ENCODE measurements at regions not wholly inside any gene's neighbourhood (a gene's known extent, or its start where the extent isn't known, plus 50 kb on each side); places are given as distances from the start of the nearest gene placed in this dataset.

DNA sequence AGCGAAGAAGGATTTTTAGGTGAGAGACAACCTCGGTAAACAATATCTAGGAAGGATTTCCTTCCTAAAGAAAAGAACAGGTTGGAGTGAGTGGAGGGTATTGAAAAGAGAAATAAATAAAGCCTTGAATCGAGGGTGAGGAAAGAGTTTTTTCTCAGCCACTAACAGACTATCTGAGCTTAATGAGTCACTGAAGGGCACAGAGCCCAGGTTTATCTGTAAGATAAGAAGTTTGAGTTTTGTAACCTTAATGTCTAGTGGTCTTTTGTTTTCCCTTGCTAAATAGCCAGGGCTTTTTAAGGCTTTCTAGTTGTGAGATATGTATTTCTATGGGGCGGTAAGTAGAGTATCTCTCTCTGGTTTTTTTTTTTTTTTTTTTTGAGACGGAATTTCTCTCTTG, 394.5 kb upstream of the KIRREL3 start:
- H4K20me1 ChIP-seq (replicated peaks; ENCODE audit: control insufficient read depth, extremely low read depth, insufficient read depth, low read length) = no peaks in the 10 kb centered on the region
- no TSS peak for BruUV-seq (replicated peaks)
- H3K9ac ChIP-seq (replicated peaks; ENCODE audit: extremely low read depth, insufficient read depth, low read length) = no peak overlapping the region
- intact Hi-C loops (cut with micrococcal nuclease) (no loop called here), dilution Hi-C loops (cut with MboI; ENCODE audit: extremely low pct_ligation_motif_present, low sequenced_read_pairs) (no loop called here)
- no peaks in the 10 kb centered on the region for H3K36me3 ChIP-seq (ENCODE audit: control insufficient read depth in 2 of 2, extremely low read depth in 1 of 2, insufficient read depth in 2 of 2, low read length in 2 of 2)
- H3K9me3 ChIP-seq (replicated peaks; ENCODE audit: control insufficient read depth, insufficient read depth, low read length) = peaks cover 2% of the 10 kb centered on the region
- no peaks in the 10 kb centered on the region for H3K4me1 ChIP-seq (ENCODE audit: control insufficient read depth, extremely low read depth, insufficient read depth, low read length)
- POLR2A ChIA-PET = no interaction called here
- no peaks in the 10 kb centered on the region for H3K9me1 ChIP-seq (replicated peaks; ENCODE audit: control insufficient read depth, extremely low read depth, insufficient read depth, low read length)
- DNase-seq (ENCODE audit: low read depth, low spot score) (no peak), FAIRE-seq (no peak)
- H3K4me2 ChIP-seq (ENCODE audit: insufficient read depth, low read length) = no peak overlapping the region
- TF ChIP-seq, protein P1, sequence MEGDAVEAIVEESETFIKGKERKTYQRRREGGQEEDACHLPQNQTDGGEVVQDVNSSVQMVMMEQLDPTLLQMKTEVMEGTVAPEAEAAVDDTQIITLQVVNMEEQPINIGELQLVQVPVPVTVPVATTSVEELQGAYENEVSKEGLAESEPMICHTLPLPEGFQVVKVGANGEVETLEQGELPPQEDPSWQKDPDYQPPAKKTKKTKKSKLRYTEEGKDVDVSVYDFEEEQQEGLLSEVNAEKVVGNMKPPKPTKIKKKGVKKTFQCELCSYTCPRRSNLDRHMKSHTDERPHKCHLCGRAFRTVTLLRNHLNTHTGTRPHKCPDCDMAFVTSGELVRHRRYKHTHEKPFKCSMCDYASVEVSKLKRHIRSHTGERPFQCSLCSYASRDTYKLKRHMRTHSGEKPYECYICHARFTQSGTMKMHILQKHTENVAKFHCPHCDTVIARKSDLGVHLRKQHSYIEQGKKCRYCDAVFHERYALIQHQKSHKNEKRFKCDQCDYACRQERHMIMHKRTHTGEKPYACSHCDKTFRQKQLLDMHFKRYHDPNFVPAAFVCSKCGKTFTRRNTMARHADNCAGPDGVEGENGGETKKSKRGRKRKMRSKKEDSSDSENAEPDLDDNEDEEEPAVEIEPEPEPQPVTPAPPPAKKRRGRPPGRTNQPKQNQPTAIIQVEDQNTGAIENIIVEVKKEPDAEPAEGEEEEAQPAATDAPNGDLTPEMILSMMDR (IDR thresholded peaks at IDR 0.05; ENCODE audit: extremely low read depth in 1 of 2, insufficient read depth in 1 of 2, low read depth in 1 of 2, low read length in 2 of 2) = no peak
- H3K79me2 ChIP-seq (ENCODE audit: control insufficient read depth, insufficient read depth, low read length) = no peaks in the 10 kb centered on the region
- no peak overlapping the region for H3K4me3 ChIP-seq (replicated peaks in 1 of 3; ENCODE audit: insufficient read depth in 1 of 3, low read depth in 1 of 3, low read length in 3 of 3)
- H3K27ac ChIP-seq (ENCODE audit: insufficient read depth, low read depth, low read length) = no peak overlapping the region
- no peak overlapping the region for H2AFZ ChIP-seq (ENCODE audit: low read depth, low read length)
- CTCF ChIA-PET = no interaction called here
- no peaks in the 10 kb centered on the region for H3K27me3 ChIP-seq (ENCODE audit: control insufficient read depth in 2 of 2, insufficient read depth in 2 of 2, low read length in 2 of 2)

GRCh38 chr11:127393460-127393997, 393.0 kb upstream of the KIRREL3 start:
- H3K79me2 ChIP-seq (ENCODE audit: control insufficient read depth, insufficient read depth, low read length) = no peaks in the 10 kb centered on the region
- no peak overlapping the region for H3K9ac ChIP-seq (replicated peaks; ENCODE audit: extremely low read depth, insufficient read depth, low read length)
- no peak for TF ChIP-seq POLR2A (IDR thresholded peaks at IDR 0.05; ENCODE audit: low read depth, low read length)
- no peak overlapping the region for H3K27ac ChIP-seq (ENCODE audit: insufficient read depth, low read depth, low read length)
- peaks cover 2% of the 10 kb centered on the region for H3K9me3 ChIP-seq (replicated peaks; ENCODE audit: control insufficient read depth, insufficient read depth, low read length)
- dilution Hi-C loops (cut with MboI; ENCODE audit: extremely low pct_ligation_motif_present, low sequenced_read_pairs) (no loop called here), intact Hi-C loops (cut with micrococcal nuclease) (no loop called here)
- ChIA-PET CTCF (no interaction called here), POLR2A (no interaction called here)
- H2AFZ ChIP-seq (ENCODE audit: low read depth, low read length) = no peak overlapping the region
- H3K4me3 ChIP-seq (replicated peaks in 1 of 3; ENCODE audit: insufficient read depth in 1 of 3, low read depth in 1 of 3, low read length in 3 of 3) = no peak overlapping the region
- no peaks in the 10 kb centered on the region for H3K4me1 ChIP-seq (ENCODE audit: control insufficient read depth, extremely low read depth, insufficient read depth, low read length)
- H3K27me3 ChIP-seq (ENCODE audit: control insufficient read depth in 2 of 2, insufficient read depth in 2 of 2, low read length in 2 of 2) = no peaks in the 10 kb centered on the region
- H3K4me2 ChIP-seq (ENCODE audit: insufficient read depth, low read length) = no peak overlapping the region
- no peaks in the 10 kb centered on the region for H4K20me1 ChIP-seq (replicated peaks; ENCODE audit: control insufficient read depth, extremely low read depth, insufficient read depth, low read length)
- H3K36me3 ChIP-seq (ENCODE audit: control insufficient read depth in 2 of 2, extremely low read depth in 1 of 2, insufficient read depth in 2 of 2, low read length in 2 of 2) = no peaks in the 10 kb centered on the region
- no peak for DNase-seq (ENCODE audit: low read depth, low spot score)
- BruUV-seq (replicated peaks) = no TSS peak
- FAIRE-seq = no peak
- H3K9me1 ChIP-seq (replicated peaks; ENCODE audit: control insufficient read depth, extremely low read depth, insufficient read depth, low read length) = no peaks in the 10 kb centered on the region

Data from endothelial cell of umbilical vein (primary cell).